ENCODE measurements at regions not wholly inside any gene's neighbourhood (a gene's known extent, or its start where the extent isn't known, plus 50 kb on each side); places are given as distances from the start of the nearest gene placed in this dataset.

- H3K9me3 ChIP-seq (ENCODE audit: low read depth, low read length, poor library complexity, severe bottlenecking) = no peaks in the 10 kb centered on the region
- no peaks in the 10 kb centered on the region for H3K36me3 ChIP-seq (ENCODE audit: insufficient read depth, low read length, poor library complexity, severe bottlenecking)
- ChIA-PET CTCF (no interaction called here), POLR2A (ENCODE audit: low non-redundant PET) (no interaction called here)
- no peak for DNase-seq (ENCODE audit: low spot score)
- H3K27me3 ChIP-seq (replicated peaks; ENCODE audit: insufficient read depth, low read depth, low read length, poor library complexity) = no peaks in the 10 kb centered on the region
- intact Hi-C loops (cut with micrococcal nuclease; ENCODE audit: unreplicated experiment) = no loop called here
- TF ChIP-seq CTCF (conservative IDR thresholded peaks at IDR 0.05; ENCODE audit: low read depth, low read length) = no peak
- no peak for TF ChIP-seq EZH2 (IDR thresholded peaks at IDR 0.05; ENCODE audit: borderline replicate concordance, low read depth, low read length, poor library complexity, severe bottlenecking)
- no peak overlapping the region for H3K27ac ChIP-seq (ENCODE audit: low read depth, low read length, poor library complexity, severe bottlenecking)
- no peak overlapping the region for H3K4me3 ChIP-seq (ENCODE audit: low read depth, low read length, poor library complexity, severe bottlenecking)
- BruUV-seq (replicated peaks) = no TSS peak
- H3K4me1 ChIP-seq (ENCODE audit: insufficient read depth, low read length, poor library complexity, severe bottlenecking) = no peaks in the 10 kb centered on the region
Observed at GRCh38 chr11:15636521-15637089, 521.9 kb downstream of the INSC start.

GRCh38 chr11:15638386-15638787, 523.7 kb downstream of the INSC start:
- no TSS peak for BruUV-seq (replicated peaks)
- H3K9me3 ChIP-seq (ENCODE audit: low read depth, low read length, poor library complexity, severe bottlenecking) = no peaks in the 10 kb centered on the region
- no peaks in the 10 kb centered on the region for H3K4me1 ChIP-seq (ENCODE audit: insufficient read depth, low read length, poor library complexity, severe bottlenecking)
- no peak overlapping the region for H3K4me3 ChIP-seq (ENCODE audit: low read depth, low read length, poor library complexity, severe bottlenecking)
- no peak for DNase-seq (ENCODE audit: low spot score)
- intact Hi-C loops (cut with micrococcal nuclease; ENCODE audit: unreplicated experiment) = no loop called here
- H3K36me3 ChIP-seq (ENCODE audit: insufficient read depth, low read length, poor library complexity, severe bottlenecking) = no peaks in the 10 kb centered on the region
- CTCF ChIA-PET = no interaction called here
- H3K27me3 ChIP-seq (replicated peaks; ENCODE audit: insufficient read depth, low read depth, low read length, poor library complexity) = no peaks in the 10 kb centered on the region
- H3K27ac ChIP-seq (ENCODE audit: low read depth, low read length, poor library complexity, severe bottlenecking) = no peak overlapping the region
- no peak for TF ChIP-seq EZH2 (IDR thresholded peaks at IDR 0.05; ENCODE audit: borderline replicate concordance, low read depth, low read length, poor library complexity, severe bottlenecking)
- TF ChIP-seq CTCF (conservative IDR thresholded peaks at IDR 0.05; ENCODE audit: low read depth, low read length) = no peak
- POLR2A ChIA-PET (ENCODE audit: low non-redundant PET) = no interaction called here

GRCh38 chr11:15640318-15640717, 525.6 kb downstream of the INSC start:
- H3K9me3 ChIP-seq (ENCODE audit: low read depth, low read length, poor library complexity, severe bottlenecking) = no peaks in the 10 kb centered on the region
- no peaks in the 10 kb centered on the region for H3K36me3 ChIP-seq (ENCODE audit: insufficient read depth, low read length, poor library complexity, severe bottlenecking)
- ChIA-PET CTCF (no interaction called here), POLR2A (ENCODE audit: low non-redundant PET) (no interaction called here)
- intact Hi-C loops (cut with micrococcal nuclease; ENCODE audit: unreplicated experiment) = no loop called here
- no peak overlapping the region for H3K4me3 ChIP-seq (ENCODE audit: low read depth, low read length, poor library complexity, severe bottlenecking)
- no TSS peak for BruUV-seq (replicated peaks)
- no peak for TF ChIP-seq EZH2 (IDR thresholded peaks at IDR 0.05; ENCODE audit: borderline replicate concordance, low read depth, low read length, poor library complexity, severe bottlenecking)
- TF ChIP-seq CTCF (conservative IDR thresholded peaks at IDR 0.05; ENCODE audit: low read depth, low read length) = no peak
- H3K4me1 ChIP-seq (ENCODE audit: insufficient read depth, low read length, poor library complexity, severe bottlenecking) = no peaks in the 10 kb centered on the region
- H3K27me3 ChIP-seq (replicated peaks; ENCODE audit: insufficient read depth, low read depth, low read length, poor library complexity) = no peaks in the 10 kb centered on the region
- H3K27ac ChIP-seq (ENCODE audit: low read depth, low read length, poor library complexity, severe bottlenecking) = no peak overlapping the region
- DNase-seq (ENCODE audit: low spot score) = no peak
